T-cell (primary cell): ENCODE measurements at regions not wholly inside any gene's neighbourhood (a gene's known extent, or its start where the extent isn't known, plus 50 kb on each side); places are given as distances from the start of the nearest gene placed in this dataset.

ENCODE experiments used
- ATAC-seq, 4 experiments: fragments of 200-7000 bp in 3 of 4; fragments of 150-1000 bp in 1 of 4; cut with Tn5 transposase; replicated peaks in 1 of 4; 1 replicate in 3 of 4; 2 replicates in 1 of 4; pipeline ENCODE4 v1.10.0; 2021; ENCODE audit warnings: moderate library complexity in 3 of 4, mild to moderate bottlenecking in 2 of 4, moderate number of reproducible peaks in 1 of 4
- CTCF ChIA-PET, 2 donors: fragments of 300-600 bp; sonication (Branson Sonifier 250); formaldehyde crosslinking; loops; one replicate each; lab custom pipeline; 2022; ENCODE audit warnings: antibody characterized with exemption in 2 of 2; lab: Charles Lee
- POLR2A ChIA-PET, 2 donors: fragments of 300-600 bp; sonication (Branson Sonifier 250); formaldehyde crosslinking; loops; one replicate each; lab custom pipeline; 2022; ENCODE audit warnings: antibody characterized with exemption in 2 of 2; lab: Charles Lee
- DNase-seq, 35 experiments: peaks; one replicate each; pipeline versions ENCODE4 v3.0.0 to v3.0.0-alpha.2; 2013 to 2023
- H3K27ac ChIP-seq: one replicate; pipeline ENCODE4 v1.5.1; 2013; ENCODE audit warnings: low read length
- H3K27me3 ChIP-seq, 2 experiments: replicated peaks in 1 of 2; 1 replicate in 1 of 2; 2 replicates in 1 of 2; pipeline versions ENCODE4 v1.6.1 to v1.7.0; 2013; ENCODE audit warnings: low read length in 1 of 2, mixed read lengths in 1 of 2; ENCODE audit not compliant: control insufficient read depth in 2 of 2, insufficient read depth in 2 of 2; ENCODE audit errors: extremely low read depth in 1 of 2
- H3K36me3 ChIP-seq, 2 donors: 1 replicate in 1 of 2; 2 replicates in 1 of 2; pipeline versions ENCODE4 v1.6.1 to v1.7.0; 2013; ENCODE audit warnings: low read length in 1 of 2; ENCODE audit not compliant: control insufficient read depth in 2 of 2, insufficient read depth in 1 of 2; ENCODE audit errors: extremely low read depth in 1 of 2
- H3K4me1 ChIP-seq, 2 experiments: 1 replicate in 1 of 2; 2 replicates in 1 of 2; pipeline versions ENCODE4 v1.6.1 to v1.7.0; 2013; ENCODE audit warnings: low read length in 2 of 2, mixed read lengths in 1 of 2; ENCODE audit not compliant: insufficient read depth in 2 of 2, control insufficient read depth in 1 of 2; ENCODE audit errors: extremely low read depth in 1 of 2
- H3K4me3 ChIP-seq, 2 donors: 1 replicate in 1 of 2; 2 replicates in 1 of 2; pipeline versions ENCODE4 v1.5.1 to v1.7.0; 2013; ENCODE audit warnings: mild to moderate bottlenecking in 2 of 2, low read length in 1 of 2, moderate library complexity in 1 of 2; ENCODE audit not compliant: control insufficient read depth in 1 of 2; ENCODE audit errors: extremely low read depth in 1 of 2
- H3K9me3 ChIP-seq: 2 replicates; pipeline ENCODE4 v1.7.0; 2013
- H3K27ac Mint-ChIP-seq, 2 donors: one replicate each; pipeline ENCODE4 v1.8.0; 2020 to 2021; ENCODE audit warnings: mild to moderate bottlenecking in 2 of 2, mixed read lengths in 2 of 2
- H3K27me3 Mint-ChIP-seq, 2 donors: one replicate each; pipeline ENCODE4 v1.8.0; 2021 to 2022; ENCODE audit warnings: mixed read lengths in 2 of 2
- H3K36me3 Mint-ChIP-seq: one replicate; pipeline ENCODE4 v1.8.0; 2021; ENCODE audit warnings: mixed read lengths
- H3K4me1 Mint-ChIP-seq, 3 donors: one replicate each; pipeline ENCODE4 v1.8.0; 2020 to 2022; ENCODE audit warnings: mixed read lengths in 3 of 3, mild to moderate bottlenecking in 1 of 3
- H3K4me3 Mint-ChIP-seq, 3 donors: one replicate each; pipeline ENCODE4 v1.8.0; 2020 to 2022; ENCODE audit warnings: mild to moderate bottlenecking in 3 of 3, mixed read lengths in 3 of 3, moderate library complexity in 3 of 3
- H3K9me3 Mint-ChIP-seq, 3 donors: one replicate each; pipeline ENCODE4 v1.8.0; 2020 to 2022; ENCODE audit warnings: mixed read lengths in 3 of 3
- WGBS: methylation state at CpG from one replicate; pipeline ENCODE4 v1.1.5; 2013; ENCODE audit warnings: missing lambda C conversion rate; ENCODE audit not compliant: insufficient coverage; 5-methylcytosine and 5-hydroxymethylcytosine counted together

GRCh38 chr20:39943336-39943735 lies 745.7 kb downstream of the MAFB start:
- H3K27me3 ChIP-seq, result no peaks in the 10 kb centered on the region
- no peaks in the 10 kb centered on the region for H3K4me1 ChIP-seq
- ATAC-seq (no peak), DNase-seq (no peak)
- Mint-ChIP-seq H3K27ac (no peak overlapping the region), H3K36me3 (no peaks in the 10 kb centered on the region), H3K27me3 (peaks cover 0 to 3% of the 10 kb centered on the region in 2 donors), H3K9me3 (peaks cover 6 to 18% (median 7%) of the 10 kb centered on the region in 3 donors), H3K4me1 (no peaks in the 10 kb centered on the region), H3K4me3 (no peak overlapping the region)
- no peak overlapping the region for H3K27ac ChIP-seq
- ChIA-PET CTCF (no interaction called here), POLR2A (no interaction called here)
- H3K9me3 ChIP-seq, result no peaks in the 10 kb centered on the region
- H3K4me3 ChIP-seq, result no peak overlapping the region
- no CpG with 5 or more reads among the region's 6 CpGs for WGBS
- H3K36me3 ChIP-seq, result no peaks in the 10 kb centered on the region

- H3K9me3 ChIP-seq, result no peaks in the 10 kb centered on the region
- Mint-ChIP-seq H3K9me3 (peaks cover 6 to 17% (median 11%) of the 10 kb centered on the region in 3 donors), H3K27ac (no peak overlapping the region), H3K4me1 (no peaks in the 10 kb centered on the region), H3K27me3 (peaks cover 0 to 3% of the 10 kb centered on the region in 2 donors), H3K4me3 (no peak overlapping the region), H3K36me3 (no peaks in the 10 kb centered on the region)
- no peak overlapping the region for H3K4me3 ChIP-seq
- ATAC-seq (no peak), DNase-seq (no peak)
- no peak overlapping the region for H3K27ac ChIP-seq
- CTCF ChIA-PET, result no interaction called here
- WGBS, result 86% methylated on average over 1 of the region's 1 CpG
- no peaks in the 10 kb centered on the region for H3K36me3 ChIP-seq
- no peaks in the 10 kb centered on the region for H3K27me3 ChIP-seq
- POLR2A ChIA-PET, result no interaction called here
- no peaks in the 10 kb centered on the region for H3K4me1 ChIP-seq
Measured at GRCh38 chr20:39941245-39941644, 747.8 kb downstream of the MAFB start.

GRCh38 chr20:39939241-39939865 lies 749.7 kb downstream of the MAFB start:
- Histone ChIP-seq H3K36me3 (no peaks in the 10 kb centered on the region), H3K4me3 (no peak overlapping the region), H3K27me3 (no peaks in the 10 kb centered on the region), H3K27ac (no peak overlapping the region), H3K9me3 (no peaks in the 10 kb centered on the region), H3K4me1 (no peaks in the 10 kb centered on the region)
- H3K4me3 Mint-ChIP-seq, result no peak overlapping the region
- H3K27me3 Mint-ChIP-seq, result peaks cover 0 to 3% of the 10 kb centered on the region in 2 donors
- no peak overlapping the region for H3K27ac Mint-ChIP-seq
- POLR2A ChIA-PET, result no interaction called here
- peaks cover 0 to 10% (median 4%) of the 10 kb centered on the region in 3 donors for H3K9me3 Mint-ChIP-seq
- H3K4me1 Mint-ChIP-seq, result no peaks in the 10 kb centered on the region
- WGBS, result 59% methylated on average over 2 of the region's 2 CpGs
- no peak for ATAC-seq
- no peak for DNase-seq
- no peaks in the 10 kb centered on the region for H3K36me3 Mint-ChIP-seq
- CTCF ChIA-PET, result no interaction called here

- Mint-ChIP-seq H3K27me3 (peaks cover 0 to 3% of the 10 kb centered on the region in 2 donors), H3K27ac (no peak overlapping the region), H3K36me3 (no peaks in the 10 kb centered on the region), H3K9me3 (peaks cover 2 to 10% (median 4%) of the 10 kb centered on the region in 3 donors), H3K4me1 (no peaks in the 10 kb centered on the region), H3K4me3 (no peak overlapping the region)
- Histone ChIP-seq H3K4me3 (no peak overlapping the region), H3K36me3 (no peaks in the 10 kb centered on the region), H3K27me3 (no peaks in the 10 kb centered on the region), H3K4me1 (no peaks in the 10 kb centered on the region), H3K27ac (no peak overlapping the region), H3K9me3 (no peaks in the 10 kb centered on the region)
- WGBS, result 68% methylated on average over 5 of the region's 5 CpGs
- ChIA-PET POLR2A (no interaction called here), CTCF (no interaction called here)
- ATAC-seq, result no peak
- DNase-seq, result no peak
Measured at GRCh38 chr20:39936401-39936800, 752.6 kb downstream of the MAFB start.

- Mint-ChIP-seq H3K4me1 (no peaks in the 10 kb centered on the region), H3K27ac (no peak overlapping the region), H3K36me3 (no peaks in the 10 kb centered on the region), H3K27me3 (peaks cover 0 to 3% of the 10 kb centered on the region in 2 donors), H3K4me3 (no peak overlapping the region), H3K9me3 (peaks cover 2 to 10% (median 4%) of the 10 kb centered on the region in 3 donors)
- 94% methylated on average over 3 of the region's 4 CpGs for WGBS
- no peaks in the 10 kb centered on the region for H3K27me3 ChIP-seq
- H3K36me3 ChIP-seq, result no peaks in the 10 kb centered on the region
- no peaks in the 10 kb centered on the region for H3K4me1 ChIP-seq
- DNase-seq, result no peak
- ATAC-seq, result no peak
- H3K4me3 ChIP-seq, result no peak overlapping the region
- ChIA-PET CTCF (no interaction called here), POLR2A (no interaction called here)
- H3K27ac ChIP-seq, result no peak overlapping the region
- no peaks in the 10 kb centered on the region for H3K9me3 ChIP-seq
Measured at GRCh38 chr20:39935901-39936300, 753.1 kb downstream of the MAFB start.

- H3K27ac ChIP-seq, result no peak overlapping the region
- Mint-ChIP-seq H3K4me3 (no peak overlapping the region), H3K27me3 (no peaks in the 10 kb centered on the region), H3K4me1 (no peaks in the 10 kb centered on the region), H3K27ac (no peak overlapping the region), H3K9me3 (peaks cover 0 to 5% (median 4%) of the 10 kb centered on the region in 3 donors), H3K36me3 (no peaks in the 10 kb centered on the region)
- no peak overlapping the region for H3K4me3 ChIP-seq
- DNase-seq, result no peak
- ChIA-PET CTCF (no interaction called here), POLR2A (no interaction called here)
- no peak for ATAC-seq
- no peaks in the 10 kb centered on the region for H3K27me3 ChIP-seq
- H3K4me1 ChIP-seq, result no peaks in the 10 kb centered on the region
- no peaks in the 10 kb centered on the region for H3K9me3 ChIP-seq
- WGBS, result 60% methylated on average over 1 of the region's 2 CpGs
- H3K36me3 ChIP-seq, result no peaks in the 10 kb centered on the region
Measured at GRCh38 chr20:39916236-39916765, 772.7 kb downstream of the MAFB start.
